ENCODE measurements at regions not wholly inside any gene's neighbourhood (a gene's known extent, or its start where the extent isn't known, plus 50 kb on each side); places are given as distances from the start of the nearest gene placed in this dataset.
"Not testable (repeated sequence)": the region's sequence is repeated elsewhere in the genome, so short reads cannot be mapped to it uniquely, and the experiment has no call there.

GRCh38 chr4:99763635-99764101, 53.0 kb upstream of the DAPP1 start:
- DNase-seq = peak; percentile 15

GRCh38 chr4:99762728-99763127, 53.9 kb upstream of the DAPP1 start:
- no peak for DNase-seq

- no peak for DNase-seq
Observed at GRCh38 chr4:99759988-99760387, 56.6 kb upstream of the DAPP1 start.

GRCh38 chr4:99759346-99759984, 57.2 kb upstream of the DAPP1 start:
- peak; percentile 23 for DNase-seq

GRCh38 chr4:99755223-99755944, 61.2 kb upstream of the DAPP1 start:
- DNase-seq = no peak

- DNase-seq = no peak
Observed at GRCh38 chr4:99754756-99755155, 61.9 kb upstream of the DAPP1 start.

- no peak for DNase-seq
Observed at GRCh38 chr4:99753931-99754330, 62.7 kb upstream of the DAPP1 start.

- no peak for DNase-seq
Observed at GRCh38 chr4:99749445-99750391, 66.9 kb upstream of the DAPP1 start.

- no peak for DNase-seq
Observed at GRCh38 chr4:99746443-99746842, 70.2 kb upstream of the DAPP1 start.

GRCh38 chr4:99736846-99737245, 79.2 kb upstream of the C4orf54 start:
- DNase-seq = no peak

GRCh38 chr4:99735822-99736221, 78.2 kb upstream of the C4orf54 start:
- no peak for DNase-seq

GRCh38 chr4:99734583-99735322, 77.1 kb upstream of the C4orf54 start:
- DNase-seq = no peak

- DNase-seq = not testable (repeated sequence)
Observed at GRCh38 chr4:99733455-99733854, 75.8 kb upstream of the C4orf54 start.

- no peak for DNase-seq
Observed at GRCh38 chr4:99729186-99729585, 71.6 kb upstream of the C4orf54 start.

GRCh38 chr4:99724067-99724466, 66.4 kb upstream of the C4orf54 start:
- no peak for DNase-seq

- peak; percentile 21 for DNase-seq
Observed at GRCh38 chr4:99723612-99724011, 66.0 kb upstream of the C4orf54 start.

- no peak for DNase-seq
Observed at GRCh38 chr4:99722725-99723124, 65.1 kb upstream of the C4orf54 start.

- no peak for DNase-seq
Observed at GRCh38 chr4:99722006-99722405, 64.4 kb upstream of the C4orf54 start.

- DNase-seq = no peak
Observed at GRCh38 chr4:99720206-99720605, 62.6 kb upstream of the C4orf54 start.

- no peak for DNase-seq
Observed at GRCh38 chr4:99716996-99717395, 59.4 kb upstream of the C4orf54 start.

GRCh38 chr4:99715286-99715685, 57.7 kb upstream of the C4orf54 start:
- no peak for DNase-seq

- DNase-seq = no peak
Observed at GRCh38 chr4:99714179-99714578, 56.6 kb upstream of the C4orf54 start.

GRCh38 chr4:99712530-99712929, 54.9 kb upstream of the C4orf54 start:
- DNase-seq = no peak
